SK-N-SH treated with all-trans-retinoic acid at 6 μM for 48 hours (cell line): ENCODE measurements at regions not wholly inside any gene's neighbourhood (a gene's known extent, or its start where the extent isn't known, plus 50 kb on each side); places are given as distances from the start of the nearest gene placed in this dataset.

Experiments used
- BACH2 ChIP-seq: fragments of 250-450 bp; sonication (Bioruptor Pico); IDR thresholded peaks from 2 replicates; pipeline ENCODE4 v1.9.0; 2021; ENCODE audit warnings: mild to moderate bottlenecking, borderline replicate concordance
- CSDC2 ChIP-seq: fragments of 250-450 bp; sonication (Bioruptor Pico); IDR thresholded peaks from 2 replicates; pipeline ENCODE4 v1.5.0; 2020; ENCODE audit warnings: mild to moderate bottlenecking, moderate library complexity
- ESRRG ChIP-seq: fragments of 250-450 bp; sonication (Bioruptor Pico); IDR thresholded peaks from 2 replicates; pipeline ENCODE4 v1.6.1; 2021; ENCODE audit warnings: mild to moderate bottlenecking
- GLIS3 ChIP-seq: fragments of 250-450 bp; sonication (Bioruptor Pico); IDR thresholded peaks from 2 replicates; pipeline ENCODE4 v1.5.0; 2020; ENCODE audit warnings: mild to moderate bottlenecking, moderate library complexity
- ISL1 ChIP-seq: fragments of 250-450 bp; sonication (Bioruptor Pico); IDR thresholded peaks from 2 replicates; pipeline ENCODE4 v2.1.2; 2022; ENCODE audit warnings: mild to moderate bottlenecking, moderate library complexity
- OSR1 ChIP-seq: fragments of 250-450 bp; sonication (Bioruptor Pico); IDR thresholded peaks from 2 replicates; pipeline ENCODE4 v1.8.0; 2022; ENCODE audit warnings: moderate library complexity, mild to moderate bottlenecking, inconsistent platforms
- PPARA ChIP-seq: fragments of 250-450 bp; sonication (Bioruptor Pico); IDR thresholded peaks from 2 replicates; pipeline ENCODE4 v1.5.0; 2020; ENCODE audit warnings: mild to moderate bottlenecking, borderline replicate concordance
- RARB ChIP-seq: fragments of 250-450 bp; sonication (Bioruptor Pico); IDR thresholded peaks from 2 replicates; pipeline ENCODE4 v1.8.0; 2021; ENCODE audit warnings: mild to moderate bottlenecking, moderate library complexity
- ZFP3 ChIP-seq: fragments of 250-450 bp; sonication (Bioruptor Pico); IDR thresholded peaks from 2 replicates; pipeline ENCODE4 v1.5.0; 2020; ENCODE audit warnings: mild to moderate bottlenecking, moderate library complexity
- ZNF565 ChIP-seq: fragments of 450-650 bp; formaldehyde crosslinking; conservative IDR thresholded peaks from 2 replicates; pipeline ENCODE4 v1.5.0; 2020; ENCODE audit warnings: low read depth, mild to moderate bottlenecking, moderate library complexity
- TF ChIP-seq, protein P1 (sequence below): fragments of 250-450 bp; sonication (Bioruptor Pico); IDR thresholded peaks from 2 replicates; pipeline ENCODE4 v1.8.0; 2021; ENCODE audit warnings: low read depth, mild to moderate bottlenecking, moderate library complexity, borderline replicate concordance
- TF ChIP-seq, protein P2 (sequence below): fragments of 250-450 bp; sonication (Bioruptor Pico); IDR thresholded peaks from 2 replicates; pipeline ENCODE4 v1.5.1; 2020; ENCODE audit warnings: low read depth, mild to moderate bottlenecking, moderate library complexity
- TF ChIP-seq, protein P3 (sequence below): fragments of 250-450 bp; sonication (Bioruptor Pico); IDR thresholded peaks from 2 replicates; pipeline ENCODE4 v1.8.0; 2020; ENCODE audit warnings: mild to moderate bottlenecking, moderate library complexity, borderline replicate concordance

DNA sequence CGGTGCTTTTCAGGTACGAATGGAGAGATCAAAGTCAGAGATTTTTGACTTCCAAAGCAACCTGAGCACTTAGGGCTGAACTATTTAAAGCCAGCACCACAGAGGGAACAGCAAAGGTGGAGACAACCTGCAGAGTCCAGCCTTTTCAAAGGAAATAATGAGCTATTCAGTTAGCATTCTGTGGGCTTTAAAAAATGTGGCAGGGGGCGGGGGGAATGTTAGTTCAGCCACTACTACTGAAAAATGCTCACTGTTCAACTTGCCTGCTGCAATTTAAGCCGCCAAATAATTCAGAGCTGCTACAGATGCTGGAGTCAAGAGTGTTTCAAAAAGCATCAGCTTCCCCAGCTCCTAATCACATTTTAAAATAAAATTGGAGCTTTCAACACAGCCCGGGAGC is 473.3 kb upstream of the PLXNA2 start:
- no peak for TF ChIP-seq RARB (CRISPR knock-in tag)
- no peak for TF ChIP-seq ZFP3 (CRISPR knock-in tag)
- no peak for TF ChIP-seq OSR1 (CRISPR knock-in tag)
- TF ChIP-seq ZNF565: no peak
- TF ChIP-seq, protein P1, sequence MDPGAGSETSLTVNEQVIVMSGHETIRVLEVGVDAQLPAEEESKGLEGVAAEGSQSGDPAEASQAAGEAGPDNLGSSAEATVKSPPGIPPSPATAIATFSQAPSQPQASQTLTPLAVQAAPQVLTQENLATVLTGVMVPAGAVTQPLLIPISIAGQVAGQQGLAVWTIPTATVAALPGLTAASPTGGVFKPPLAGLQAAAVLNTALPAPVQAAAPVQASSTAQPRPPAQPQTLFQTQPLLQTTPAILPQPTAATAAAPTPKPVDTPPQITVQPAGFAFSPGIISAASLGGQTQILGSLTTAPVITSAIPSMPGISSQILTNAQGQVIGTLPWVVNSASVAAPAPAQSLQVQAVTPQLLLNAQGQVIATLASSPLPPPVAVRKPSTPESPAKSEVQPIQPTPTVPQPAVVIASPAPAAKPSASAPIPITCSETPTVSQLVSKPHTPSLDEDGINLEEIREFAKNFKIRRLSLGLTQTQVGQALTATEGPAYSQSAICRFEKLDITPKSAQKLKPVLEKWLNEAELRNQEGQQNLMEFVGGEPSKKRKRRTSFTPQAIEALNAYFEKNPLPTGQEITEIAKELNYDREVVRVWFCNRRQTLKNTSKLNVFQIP (CRISPR knock-in tag): no peak
- TF ChIP-seq ISL1 (CRISPR knock-in tag): no peak
- TF ChIP-seq, protein P2, sequence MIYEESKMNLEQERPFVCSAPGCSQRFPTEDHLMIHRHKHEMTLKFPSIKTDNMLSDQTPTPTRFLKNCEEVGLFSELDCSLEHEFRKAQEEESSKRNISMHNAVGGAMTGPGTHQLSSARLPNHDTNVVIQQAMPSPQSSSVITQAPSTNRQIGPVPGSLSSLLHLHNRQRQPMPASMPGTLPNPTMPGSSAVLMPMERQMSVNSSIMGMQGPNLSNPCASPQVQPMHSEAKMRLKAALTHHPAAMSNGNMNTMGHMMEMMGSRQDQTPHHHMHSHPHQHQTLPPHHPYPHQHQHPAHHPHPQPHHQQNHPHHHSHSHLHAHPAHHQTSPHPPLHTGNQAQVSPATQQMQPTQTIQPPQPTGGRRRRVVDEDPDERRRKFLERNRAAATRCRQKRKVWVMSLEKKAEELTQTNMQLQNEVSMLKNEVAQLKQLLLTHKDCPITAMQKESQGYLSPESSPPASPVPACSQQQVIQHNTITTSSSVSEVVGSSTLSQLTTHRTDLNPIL (CRISPR knock-in tag): no peak
- no peak for TF ChIP-seq BACH2 (CRISPR knock-in tag)
- TF ChIP-seq CSDC2 (CRISPR knock-in tag): no peak
- no peak for TF ChIP-seq GLIS3 (CRISPR knock-in tag)
- TF ChIP-seq, protein P3, sequence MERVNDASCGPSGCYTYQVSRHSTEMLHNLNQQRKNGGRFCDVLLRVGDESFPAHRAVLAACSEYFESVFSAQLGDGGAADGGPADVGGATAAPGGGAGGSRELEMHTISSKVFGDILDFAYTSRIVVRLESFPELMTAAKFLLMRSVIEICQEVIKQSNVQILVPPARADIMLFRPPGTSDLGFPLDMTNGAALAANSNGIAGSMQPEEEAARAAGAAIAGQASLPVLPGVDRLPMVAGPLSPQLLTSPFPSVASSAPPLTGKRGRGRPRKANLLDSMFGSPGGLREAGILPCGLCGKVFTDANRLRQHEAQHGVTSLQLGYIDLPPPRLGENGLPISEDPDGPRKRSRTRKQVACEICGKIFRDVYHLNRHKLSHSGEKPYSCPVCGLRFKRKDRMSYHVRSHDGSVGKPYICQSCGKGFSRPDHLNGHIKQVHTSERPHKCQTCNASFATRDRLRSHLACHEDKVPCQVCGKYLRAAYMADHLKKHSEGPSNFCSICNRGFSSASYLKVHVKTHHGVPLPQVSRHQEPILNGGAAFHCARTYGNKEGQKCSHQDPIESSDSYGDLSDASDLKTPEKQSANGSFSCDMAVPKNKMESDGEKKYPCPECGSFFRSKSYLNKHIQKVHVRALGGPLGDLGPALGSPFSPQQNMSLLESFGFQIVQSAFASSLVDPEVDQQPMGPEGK (CRISPR knock-in tag): no peak
- TF ChIP-seq PPARA (CRISPR knock-in tag): no peak
- TF ChIP-seq ESRRG (CRISPR knock-in tag): no peak
